Skin epidermis (tissue), 12 donors: ENCODE measurements at regions not wholly inside any gene's neighbourhood (a gene's known extent, or its start where the extent isn't known, plus 50 kb on each side); places are given as distances from the start of the nearest gene placed in this dataset.
A peak's percentile ranks its signal among the peaks of the same experiment; 100 is the strongest.

ENCODE experiments used
- H3K27ac ChIP-seq, 21 experiments: fragments of 200-600 bp; sonication (generic) in 11 of 21; one replicate each; pipeline ENCODE4 v1.5.0; 2020; ENCODE audit warnings: mild to moderate bottlenecking in 3 of 21, inconsistent platforms in 2 of 21, moderate library complexity in 2 of 21
- H3K4me3 ChIP-seq, 7 experiments: fragments of 200-600 bp; sonication (generic) in 2 of 7; one replicate each; pipeline ENCODE4 v1.5.0; 2020; ENCODE audit warnings: inconsistent platforms in 2 of 7, mild to moderate bottlenecking in 2 of 7, moderate library complexity in 1 of 7

GRCh38 chr2:60044484-60044883 is 509.0 kb downstream of the BCL11A start:
- no peak overlapping the region for H3K27ac ChIP-seq

GRCh38 chr2:60042023-60042422 is 511.4 kb downstream of the BCL11A start:
- Histone ChIP-seq H3K27ac (no peak overlapping the region), H3K4me3 (no peak overlapping the region)

More at GRCh38 chr2:60044484-60044883, 509.0 kb downstream of the BCL11A start:
- H3K4me3 ChIP-seq: no peak overlapping the region

- Histone ChIP-seq H3K27ac (no peak overlapping the region), H3K4me3 (no peak overlapping the region)
These were observed 520.1 kb downstream of the BCL11A start for GRCh38 chr2:60033325-60033724.

- no peak overlapping the region for H3K4me3 ChIP-seq
- no peak overlapping the region for H3K27ac ChIP-seq
These were observed 523.9 kb downstream of the BCL11A start for GRCh38 chr2:60029566-60029883.

GRCh38 chr2:60028849-60029565 is 524.4 kb downstream of the BCL11A start:
- Histone ChIP-seq H3K4me3 (no peak overlapping the region), H3K27ac (no peak overlapping the region)

- no peak overlapping the region for H3K27ac ChIP-seq
- H3K4me3 ChIP-seq: no peak overlapping the region
These were observed 528.0 kb downstream of the BCL11A start for GRCh38 chr2:60025496-60025895.

- no peak overlapping the region for H3K27ac ChIP-seq
- H3K4me3 ChIP-seq: no peak overlapping the region
These were observed 530.0 kb downstream of the BCL11A start for GRCh38 chr2:60023256-60023985.

GRCh38 chr2:60007671-60008070 is 545.8 kb downstream of the BCL11A start:
- Histone ChIP-seq H3K4me3 (no peak overlapping the region), H3K27ac (no peak overlapping the region)

- Histone ChIP-seq H3K27ac (no peak overlapping the region), H3K4me3 (no peak overlapping the region)
These were observed 550.4 kb downstream of the BCL11A start for GRCh38 chr2:60003076-60003475.

- H3K4me3 ChIP-seq: no peak overlapping the region
These were observed 551.1 kb downstream of the BCL11A start for GRCh38 chr2:60002183-60002867.

GRCh38 chr2:60000686-60001085 is 552.8 kb downstream of the BCL11A start:
- H3K4me3 ChIP-seq: no peak overlapping the region
- H3K27ac ChIP-seq: no peak overlapping the region

More at GRCh38 chr2:60002183-60002867, 551.1 kb downstream of the BCL11A start:
- no peak overlapping the region for H3K27ac ChIP-seq

GRCh38 chr2:59998324-59998723 is 555.1 kb downstream of the BCL11A start:
- H3K27ac ChIP-seq: no peak overlapping the region

GRCh38 chr2:59997371-59997770 is 556.1 kb downstream of the BCL11A start:
- Histone ChIP-seq H3K27ac (no peak overlapping the region), H3K4me3 (no peak overlapping the region)

More at GRCh38 chr2:59998324-59998723, 555.1 kb downstream of the BCL11A start:
- no peak overlapping the region for H3K4me3 ChIP-seq

GRCh38 chr2:59996855-59997254 is 556.6 kb downstream of the BCL11A start:
- Histone ChIP-seq H3K27ac (no peak overlapping the region), H3K4me3 (no peak overlapping the region)

GRCh38 chr2:59993726-59994125 is 559.7 kb downstream of the BCL11A start:
- no peak overlapping the region for H3K27ac ChIP-seq
- H3K4me3 ChIP-seq: no peak overlapping the region

GRCh38 chr2:59988341-59988740 is 565.1 kb downstream of the BCL11A start:
- no peak overlapping the region for H3K4me3 ChIP-seq

GRCh38 chr2:59986511-59986910 is 566.9 kb downstream of the BCL11A start:
- H3K4me3 ChIP-seq: no peak overlapping the region
- no peak overlapping the region for H3K27ac ChIP-seq

More at GRCh38 chr2:59988341-59988740, 565.1 kb downstream of the BCL11A start:
- no peak overlapping the region for H3K27ac ChIP-seq

GRCh38 chr2:59985923-59986322 is 567.5 kb downstream of the BCL11A start:
- Histone ChIP-seq H3K27ac (no peak overlapping the region), H3K4me3 (no peak overlapping the region)

GRCh38 chr2:59974051-59974766 is 579.2 kb downstream of the BCL11A start:
- H3K4me3 ChIP-seq: no peak overlapping the region
- peak overlapping the region in 1 of 21 experiments; percentile 1 for H3K27ac ChIP-seq

GRCh38 chr2:59969161-59969560 is 584.3 kb downstream of the BCL11A start:
- Histone ChIP-seq H3K4me3 (no peak overlapping the region), H3K27ac (no peak overlapping the region)
